HCT116 (cell line): ENCODE measurements at regions not wholly inside any gene's neighbourhood (a gene's known extent, or its start where the extent isn't known, plus 50 kb on each side); places are given as distances from the start of the nearest gene placed in this dataset.

Experiments used
- ATAC-seq: fragments of 200-7000 bp; cut with Tn5 transposase; 2 replicates; pipeline ENCODE4 v1.9.1; 2020; ENCODE audit warnings: mild to moderate bottlenecking, moderate library complexity
- BruUV-seq: library from RNA; stranded (reverse); fragments of 400-500 nt; replicated peaks from 2 replicates; lab custom pipeline; 2021; lab: Mats Ljungman, UMichigan
- CTCF ChIA-PET: fragments of 300-600 bp; sonication (Branson Sonifier 250); formaldehyde crosslinking; loops from one replicate; lab custom pipeline; 2021; ENCODE audit warnings: antibody characterized with exemption; lab: Charles Lee
- POLR2A ChIA-PET: fragments of 300-600, 350-600 bp; sonication (Branson Sonifier 250); formaldehyde crosslinking; loops from one replicate; lab custom pipeline; 2021; ENCODE audit warnings: antibody characterized with exemption; lab: Charles Lee
- RAD21 ChIA-PET, 2 experiments: fragments of 300-600 bp; sonication (Branson Sonifier 250); formaldehyde crosslinking; loops; one replicate each; lab custom pipeline; 2023; ENCODE audit warnings: low total read pairs in 2 of 2; ENCODE audit not compliant: uncharacterized antibody in 2 of 2, unreplicated experiment in 2 of 2, low non-redundant PET in 1 of 2; lab: Charles Lee
- DNase-seq: peaks from one replicate; pipeline ENCODE4 v3.0.0-alpha.2; 2010; ENCODE audit warnings: low read depth, low spot score
- H2AFZ ChIP-seq: fragments of 200-600 bp; shearing (Covaris generic), sonication (generic); 2 replicates; pipeline ENCODE4 v1.6.1; 2017; ENCODE audit warnings: low read depth, mixed run types, mixed read lengths, antibody characterized with exemption, low read length; ENCODE audit not compliant: poor library complexity, severe bottlenecking
- H3K27ac ChIP-seq: 2 replicates; pipeline ENCODE4 v1.5.1; 2012; ENCODE audit warnings: low read depth, low read length
- H3K27me3 ChIP-seq: fragments of 200-600 bp; sonication (generic); 2 replicates; pipeline ENCODE4 v1.6.1; 2016; ENCODE audit warnings: mixed run types, low read length, mixed read lengths; ENCODE audit not compliant: insufficient read depth
- H3K36me3 ChIP-seq, 2 experiments: fragments of 200-500 bp in 1 of 2; fragments of 200-600 bp in 1 of 2; sonication (Bioruptor generic) in 1 of 2; sonication (generic) in 1 of 2; 2 replicates each; pipeline versions ENCODE4 v1.5.1 to v1.6.1; 2014 to 2016; ENCODE audit warnings: low read length in 2 of 2, inconsistent platforms in 1 of 2, mixed read lengths in 1 of 2, mixed run types in 1 of 2; ENCODE audit not compliant: insufficient read depth in 2 of 2, control insufficient read depth in 1 of 2
- H3K4me1 ChIP-seq, 2 experiments: fragments of 200-600 bp in 1 of 2; sonication (generic) in 1 of 2; 2 replicates each; pipeline versions ENCODE4 v1.5.1 to v1.6.1; 2012 to 2017; ENCODE audit warnings: low read length in 2 of 2, inconsistent platforms in 1 of 2, mild to moderate bottlenecking in 1 of 2, mixed read lengths in 1 of 2, mixed run types in 1 of 2, moderate library complexity in 1 of 2; ENCODE audit not compliant: insufficient read depth in 2 of 2, control insufficient read depth in 1 of 2
- H3K4me2 ChIP-seq: fragments of 200-600 bp; sonication (generic); 2 replicates; pipeline ENCODE4 v1.6.1; 2017; ENCODE audit warnings: mixed run types, low read length, mixed read lengths
- H3K4me3 ChIP-seq, 2 experiments: fragments of 200-600 bp in 1 of 2; sonication (generic) in 1 of 2; replicated peaks in 1 of 2; 2 replicates each; pipeline ENCODE4 v1.5.1; 2011 to 2016; ENCODE audit warnings: low read length in 2 of 2, control low read depth in 1 of 2, low read depth in 1 of 2, mild to moderate bottlenecking in 1 of 2, mixed read lengths in 1 of 2, mixed run types in 1 of 2
- H3K79me2 ChIP-seq: fragments of 200-600 bp; sonication (generic); 2 replicates; pipeline ENCODE4 v1.6.1; 2017; ENCODE audit warnings: mild to moderate bottlenecking, mixed run types, low read length, moderate library complexity, mixed read lengths; ENCODE audit not compliant: insufficient read depth
- H3K9ac ChIP-seq: fragments of 200-600 bp; sonication (generic); 2 replicates; pipeline ENCODE4 v1.6.1; 2016; ENCODE audit warnings: low read length, mixed read lengths
- H3K9me2 ChIP-seq: fragments of 200-600 bp; sonication (generic), shearing (Covaris generic); 2 replicates; pipeline ENCODE4 v1.6.1; 2017; ENCODE audit warnings: mixed run types, mild to moderate bottlenecking, moderate library complexity; ENCODE audit not compliant: insufficient read depth
- H3K9me3 ChIP-seq, 2 experiments: fragments of 200-500 bp in 1 of 2; fragments of 200-600 bp in 1 of 2; sonication (Bioruptor generic) in 1 of 2; sonication (generic) in 1 of 2; 2 replicates each; pipeline ENCODE4 v1.6.1; 2014 to 2017; ENCODE audit warnings: low read length in 2 of 2, mixed read lengths in 2 of 2, inconsistent platforms in 1 of 2, low read depth in 1 of 2, mild to moderate bottlenecking in 1 of 2, mixed run types in 1 of 2, moderate library complexity in 1 of 2; ENCODE audit not compliant: control insufficient read depth in 1 of 2, insufficient read depth in 1 of 2
- H4K20me1 ChIP-seq: fragments of 200-600 bp; sonication (generic), shearing (Covaris generic); 2 replicates; pipeline ENCODE4 v1.6.1; 2017; ENCODE audit warnings: mixed run types, mild to moderate bottlenecking, moderate library complexity; ENCODE audit not compliant: insufficient read depth
- CBX3 ChIP-seq: IDR thresholded peaks from 2 replicates; pipeline ENCODE4 v1.6.1; 2012; ENCODE audit warnings: low read depth
- CEBPB ChIP-seq: IDR thresholded peaks from 2 replicates; pipeline ENCODE4 v1.6.1; 2012; ENCODE audit warnings: low read depth
- EZH2 ChIP-seq: fragments of 200-600 bp; sonication (generic); IDR thresholded peaks from 2 replicates; pipeline ENCODE4 v1.6.1; 2017; ENCODE audit warnings: antibody characterized with exemption, mixed run types
- FOSL1 ChIP-seq: IDR thresholded peaks from 2 replicates; pipeline ENCODE4 v1.6.1; 2012; ENCODE audit warnings: low read depth
- JUND ChIP-seq: IDR thresholded peaks from 2 replicates; pipeline ENCODE4 v1.6.1; 2012
- SIN3A ChIP-seq: IDR thresholded peaks from 2 replicates; pipeline ENCODE4 v1.6.1; 2012; ENCODE audit warnings: low read depth
- SP1 ChIP-seq: IDR thresholded peaks from 2 replicates; pipeline ENCODE4 v1.6.1; 2012; ENCODE audit warnings: low read depth
- SRF ChIP-seq: IDR thresholded peaks from 2 replicates; pipeline ENCODE4 v1.6.1; 2012; ENCODE audit warnings: low read depth
- ZBTB33 ChIP-seq: IDR thresholded peaks from 2 replicates; pipeline ENCODE4 v1.6.1; 2011; ENCODE audit warnings: mild to moderate bottlenecking, low read length, moderate library complexity; ENCODE audit not compliant: insufficient replicate concordance; ENCODE audit errors: extremely low read depth
- ZNF274 ChIP-seq: fragments of 200-500 bp; sonication (Bioruptor generic); IDR thresholded peaks from 2 replicates; pipeline ENCODE4 v1.6.1; 2014; ENCODE audit warnings: mild to moderate bottlenecking, low read depth, low read length, inconsistent platforms
- intact Hi-C: fragments of 100-400 bp; cut with micrococcal nuclease; formaldehyde crosslinking; loops from 2 replicates; pipeline ENCODE4 v1.10.0; 2022
- TF ChIP-seq, protein P1 (sequence below): IDR thresholded peaks from 2 replicates; pipeline ENCODE4 v1.6.1; 2012
- TF ChIP-seq, protein P2 (sequence below): IDR thresholded peaks from 2 replicates; pipeline ENCODE4 v1.6.1; 2012

- Histone ChIP-seq H3K4me1 (0 out of 4 replicates have a peak, but pooled peaks cover 0 to 3% of the 10 kb centered on the region in 2 experiments), H3K4me2 (no peak overlapping the region), H3K9me3 (no peaks in the 10 kb centered on the region), H3K9me2 (no peaks in the 10 kb centered on the region), H4K20me1 (peaks cover 6% of the 10 kb centered on the region; the same call in 1 of the 2 replicates), H2AFZ (no peak overlapping the region), H3K4me3 (no peak overlapping the region), H3K9ac (no peak overlapping the region), H3K79me2 (peaks cover 99% of the 10 kb centered on the region), H3K36me3 (no peaks in the 10 kb centered on the region)
- no TSS peak for BruUV-seq
- DNase-seq (no peak), ATAC-seq (no peak)
- ChIA-PET CTCF (no interaction called here), RAD21 (no interaction called here), POLR2A (no interaction called here)
- TF ChIP-seq ZNF274 = no peak
- no peak for TF ChIP-seq FOSL1
- TF ChIP-seq SP1 = no peak
- TF ChIP-seq CEBPB = no peak
- TF ChIP-seq SRF = no peak
- TF ChIP-seq CBX3 = no peak
- TF ChIP-seq SIN3A = no peak
- TF ChIP-seq ZBTB33 = no peak
- TF ChIP-seq EZH2 = no peak
- TF ChIP-seq, protein P1, sequence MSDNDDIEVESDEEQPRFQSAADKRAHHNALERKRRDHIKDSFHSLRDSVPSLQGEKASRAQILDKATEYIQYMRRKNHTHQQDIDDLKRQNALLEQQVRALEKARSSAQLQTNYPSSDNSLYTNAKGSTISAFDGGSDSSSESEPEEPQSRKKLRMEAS = no peak
- TF ChIP-seq, protein P2, sequence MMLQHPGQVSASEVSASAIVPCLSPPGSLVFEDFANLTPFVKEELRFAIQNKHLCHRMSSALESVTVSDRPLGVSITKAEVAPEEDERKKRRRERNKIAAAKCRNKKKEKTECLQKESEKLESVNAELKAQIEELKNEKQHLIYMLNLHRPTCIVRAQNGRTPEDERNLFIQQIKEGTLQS = no peak
- no peak for TF ChIP-seq JUND
- TF ChIP-seq, all 23 proteins: peak for 0
- intact Hi-C loops = no loop called here
- no peaks in the 10 kb centered on the region for H3K27me3 ChIP-seq
- H3K27ac ChIP-seq = no peak overlapping the region
Measured at GRCh38 chr3:72386327-72387000, 461.8 kb downstream of the SHQ1 start.
